Astrocyte (in vitro differentiated cells and primary cell): ENCODE measurements at regions not wholly inside any gene's neighbourhood (a gene's known extent, or its start where the extent isn't known, plus 50 kb on each side); places are given as distances from the start of the nearest gene placed in this dataset.

Source experiments
- DNase-seq: peaks from one replicate; pipeline ENCODE4 v3.0.0-alpha.2; 2010; ENCODE audit warnings: low read depth
- FAIRE-seq: peaks from 2 replicates; lab custom pipeline; 2011; peaks lifted over from hg19 to GRCh38; lab: Jason Lieb, UNC
- H2AFZ ChIP-seq: 2 replicates; pipeline ENCODE4 v1.6.0; 2012; ENCODE audit warnings: low read depth, low read length, inconsistent platforms
- H3K27ac ChIP-seq: 2 replicates; pipeline ENCODE4 v1.5.1; 2011; ENCODE audit warnings: low read depth, low read length, inconsistent platforms
- H3K27me3 ChIP-seq: 2 replicates; pipeline ENCODE4 v1.6.0; 2011; ENCODE audit warnings: low read length, inconsistent platforms; ENCODE audit not compliant: insufficient read depth
- H3K36me3 ChIP-seq: 2 replicates; pipeline ENCODE4 v1.5.1; 2011; ENCODE audit warnings: low read length, inconsistent platforms; ENCODE audit not compliant: insufficient read depth
- H3K4me1 ChIP-seq: 2 replicates; pipeline ENCODE4 v1.5.1; 2011; ENCODE audit warnings: low read length, inconsistent platforms; ENCODE audit not compliant: insufficient read depth
- H3K4me2 ChIP-seq: 2 replicates; pipeline ENCODE4 v1.6.0; 2012; ENCODE audit warnings: low read length, inconsistent platforms
- H3K4me3 ChIP-seq: 2 replicates; pipeline ENCODE4 v1.5.1; 2011; ENCODE audit warnings: low read depth, mild to moderate bottlenecking, low read length, inconsistent platforms; ENCODE audit not compliant: insufficient read depth
- H3K79me2 ChIP-seq: 2 replicates; pipeline ENCODE4 v1.6.0; 2012; ENCODE audit warnings: mild to moderate bottlenecking, low read length, inconsistent platforms; ENCODE audit not compliant: insufficient read depth
- H3K9ac ChIP-seq: 2 replicates; pipeline ENCODE4 v1.6.0; 2012; ENCODE audit warnings: mild to moderate bottlenecking, low read length, inconsistent platforms
- H3K9me3 ChIP-seq: 2 replicates; pipeline ENCODE4 v1.5.1; 2012; ENCODE audit warnings: low read depth, mild to moderate bottlenecking, low read length, inconsistent platforms; ENCODE audit not compliant: insufficient read depth
- H4K20me1 ChIP-seq: 2 replicates; pipeline ENCODE4 v1.6.0; 2012; ENCODE audit warnings: low read length, inconsistent platforms; ENCODE audit not compliant: insufficient read depth
- H3K27ac Mint-ChIP-seq: one replicate; pipeline ENCODE4 v1.8.0; 2021; ENCODE audit warnings: mild to moderate bottlenecking, mixed read lengths; ENCODE audit not compliant: unreplicated experiment
- H3K27me3 Mint-ChIP-seq: one replicate; pipeline ENCODE4 v1.8.0; 2021; ENCODE audit warnings: low read depth, mixed read lengths; ENCODE audit not compliant: unreplicated experiment
- H3K36me3 Mint-ChIP-seq: one replicate; pipeline ENCODE4 v1.8.0; 2021; ENCODE audit warnings: low read depth, mixed read lengths; ENCODE audit not compliant: unreplicated experiment
- H3K4me1 Mint-ChIP-seq: one replicate; pipeline ENCODE4 v1.8.0; 2021; ENCODE audit warnings: low read depth, mixed read lengths; ENCODE audit not compliant: unreplicated experiment
- H3K4me3 Mint-ChIP-seq: one replicate; pipeline ENCODE4 v1.8.0; 2021; ENCODE audit warnings: mild to moderate bottlenecking, moderate library complexity, mixed read lengths; ENCODE audit not compliant: unreplicated experiment
- H3K9me3 Mint-ChIP-seq: one replicate; pipeline ENCODE4 v1.8.0; 2021; ENCODE audit warnings: mild to moderate bottlenecking, mixed read lengths; ENCODE audit not compliant: unreplicated experiment
- EZH2 ChIP-seq: IDR thresholded peaks from 2 replicates; pipeline ENCODE4 v1.6.1; 2012; ENCODE audit warnings: mild to moderate bottlenecking, low read length, inconsistent platforms; ENCODE audit not compliant: insufficient read depth
- TF ChIP-seq, protein P1 (sequence below): IDR thresholded peaks from 2 replicates; pipeline ENCODE4 v1.5.1; 2011; ENCODE audit warnings: low read depth, mild to moderate bottlenecking, inconsistent platforms, low read length, moderate library complexity; ENCODE audit not compliant: insufficient read depth

DNA sequence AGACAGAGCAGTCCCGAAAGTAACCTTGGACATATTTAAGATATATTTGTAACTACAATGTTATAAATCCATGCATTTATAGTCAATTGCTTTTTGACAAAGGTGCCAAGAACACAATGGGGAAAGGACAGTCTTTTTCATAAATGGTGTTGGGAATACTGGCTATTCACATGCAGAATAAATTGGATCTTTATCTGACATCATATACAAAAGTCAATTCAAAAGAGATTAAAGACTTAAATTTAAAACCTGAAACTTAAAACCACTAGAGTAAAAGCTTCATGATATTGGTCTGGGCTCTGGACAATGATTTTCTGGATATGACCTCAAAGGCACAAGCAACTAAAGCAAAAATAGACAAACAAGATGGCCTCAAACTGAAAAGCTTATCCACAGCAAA lies 950.7 kb upstream of the TYRP1 start:
- no peaks in the 10 kb centered on the region for H3K9me3 ChIP-seq
- TF ChIP-seq, protein P1, sequence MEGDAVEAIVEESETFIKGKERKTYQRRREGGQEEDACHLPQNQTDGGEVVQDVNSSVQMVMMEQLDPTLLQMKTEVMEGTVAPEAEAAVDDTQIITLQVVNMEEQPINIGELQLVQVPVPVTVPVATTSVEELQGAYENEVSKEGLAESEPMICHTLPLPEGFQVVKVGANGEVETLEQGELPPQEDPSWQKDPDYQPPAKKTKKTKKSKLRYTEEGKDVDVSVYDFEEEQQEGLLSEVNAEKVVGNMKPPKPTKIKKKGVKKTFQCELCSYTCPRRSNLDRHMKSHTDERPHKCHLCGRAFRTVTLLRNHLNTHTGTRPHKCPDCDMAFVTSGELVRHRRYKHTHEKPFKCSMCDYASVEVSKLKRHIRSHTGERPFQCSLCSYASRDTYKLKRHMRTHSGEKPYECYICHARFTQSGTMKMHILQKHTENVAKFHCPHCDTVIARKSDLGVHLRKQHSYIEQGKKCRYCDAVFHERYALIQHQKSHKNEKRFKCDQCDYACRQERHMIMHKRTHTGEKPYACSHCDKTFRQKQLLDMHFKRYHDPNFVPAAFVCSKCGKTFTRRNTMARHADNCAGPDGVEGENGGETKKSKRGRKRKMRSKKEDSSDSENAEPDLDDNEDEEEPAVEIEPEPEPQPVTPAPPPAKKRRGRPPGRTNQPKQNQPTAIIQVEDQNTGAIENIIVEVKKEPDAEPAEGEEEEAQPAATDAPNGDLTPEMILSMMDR, result no peak
- no peak for TF ChIP-seq EZH2
- Mint-ChIP-seq H3K36me3 (no peaks in the 10 kb centered on the region), H3K27me3 (no peaks in the 10 kb centered on the region), H3K9me3 (no peaks in the 10 kb centered on the region), H3K4me3 (no peak overlapping the region), H3K4me1 (no peaks in the 10 kb centered on the region), H3K27ac (no peak overlapping the region)
- H3K4me3 ChIP-seq, result no peak overlapping the region
- no peaks in the 10 kb centered on the region for H3K4me1 ChIP-seq
- H3K36me3 ChIP-seq, result no peaks in the 10 kb centered on the region
- no peak overlapping the region for H2AFZ ChIP-seq
- H3K79me2 ChIP-seq, result no peaks in the 10 kb centered on the region
- H3K9ac ChIP-seq, result no peak overlapping the region
- no peaks in the 10 kb centered on the region for H4K20me1 ChIP-seq
- H3K4me2 ChIP-seq, result no peak overlapping the region
- DNase-seq (no peak), FAIRE-seq (no peak)
- H3K27me3 ChIP-seq, result no peaks in the 10 kb centered on the region
- no peak overlapping the region for H3K27ac ChIP-seq

DNA sequence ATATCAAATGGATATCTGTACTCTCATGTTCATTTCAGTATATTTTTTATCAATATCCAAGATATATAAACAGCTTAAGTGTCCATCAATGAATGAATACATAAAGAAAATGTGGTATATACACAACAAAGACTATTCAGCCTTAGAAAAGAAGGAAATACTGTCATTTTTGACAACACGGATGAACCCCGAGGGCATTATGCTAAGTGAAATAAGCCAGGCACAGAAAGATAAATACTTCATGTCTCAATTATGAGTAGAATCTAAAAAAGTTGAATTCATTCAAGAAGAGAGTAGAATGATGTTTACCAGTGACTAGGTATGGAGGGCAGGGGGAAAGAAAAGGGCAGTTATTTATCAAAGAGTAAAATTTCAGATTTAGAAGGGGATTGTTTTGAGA lies 949.8 kb upstream of the TYRP1 start:
- H3K4me3 ChIP-seq, result no peak overlapping the region
- H3K4me1 ChIP-seq, result no peaks in the 10 kb centered on the region
- no peaks in the 10 kb centered on the region for H3K27me3 Mint-ChIP-seq
- H3K27ac ChIP-seq, result no peak overlapping the region
- no peaks in the 10 kb centered on the region for H3K27me3 ChIP-seq
- H3K9me3 ChIP-seq, result no peaks in the 10 kb centered on the region
- DNase-seq, result no peak
- H3K36me3 ChIP-seq, result no peaks in the 10 kb centered on the region
- H3K9ac ChIP-seq, result no peak overlapping the region
- TF ChIP-seq, protein P1, result no peak
- no peak for TF ChIP-seq EZH2
- no peak for FAIRE-seq
- H3K4me1 Mint-ChIP-seq, result no peaks in the 10 kb centered on the region
- H3K79me2 ChIP-seq, result no peaks in the 10 kb centered on the region
- H3K27ac Mint-ChIP-seq, result no peak overlapping the region
- H2AFZ ChIP-seq, result no peak overlapping the region
- H3K4me2 ChIP-seq, result no peak overlapping the region
- H3K4me3 Mint-ChIP-seq, result no peak overlapping the region
- H3K36me3 Mint-ChIP-seq, result no peaks in the 10 kb centered on the region
- H3K9me3 Mint-ChIP-seq, result no peaks in the 10 kb centered on the region
- no peaks in the 10 kb centered on the region for H4K20me1 ChIP-seq

- Mint-ChIP-seq H3K27me3 (no peaks in the 10 kb centered on the region), H3K27ac (no peak overlapping the region), H3K4me3 (no peak overlapping the region), H3K4me1 (no peaks in the 10 kb centered on the region), H3K36me3 (no peaks in the 10 kb centered on the region), H3K9me3 (no peaks in the 10 kb centered on the region)
- H3K4me1 ChIP-seq, result no peaks in the 10 kb centered on the region
- H4K20me1 ChIP-seq, result no peaks in the 10 kb centered on the region
- H2AFZ ChIP-seq, result no peak overlapping the region
- no peaks in the 10 kb centered on the region for H3K79me2 ChIP-seq
- no peaks in the 10 kb centered on the region for H3K36me3 ChIP-seq
- no peaks in the 10 kb centered on the region for H3K27me3 ChIP-seq
- no peak overlapping the region for H3K27ac ChIP-seq
- DNase-seq (no peak), FAIRE-seq (no peak)
- no peak overlapping the region for H3K9ac ChIP-seq
- TF ChIP-seq EZH2, result no peak
- TF ChIP-seq, protein P1, result no peak
- no peaks in the 10 kb centered on the region for H3K9me3 ChIP-seq
- no peak overlapping the region for H3K4me3 ChIP-seq
- no peak overlapping the region for H3K4me2 ChIP-seq
Measured at GRCh38 chr9:11749396-11749795, 943.8 kb upstream of the TYRP1 start.
